Left hindlimb (tissue), 1 donor: ENCODE measurements at regions not wholly inside any gene's neighbourhood (a gene's known extent, or its start where the extent isn't known, plus 50 kb on each side); places are given as distances from the start of the nearest gene placed in this dataset.

ENCODE experiments used
- DNase-seq: peaks from one replicate; pipeline ENCODE4 v3.0.0-alpha.2; 2018

GRCh38 chr15:69826819-69827175 is 270.9 kb downstream of the TLE3 start:
- DNase-seq = no peak

GRCh38 chr15:69827751-69828150 is 270.0 kb downstream of the TLE3 start:
- no peak for DNase-seq

GRCh38 chr15:69828181-69828828 is 269.4 kb downstream of the TLE3 start:
- DNase-seq = no peak

- no peak for DNase-seq
These were observed 267.7 kb downstream of the TLE3 start for GRCh38 chr15:69829974-69830373.

GRCh38 chr15:69830430-69830829 is 267.3 kb downstream of the TLE3 start:
- DNase-seq = no peak

GRCh38 chr15:69830876-69831275 is 266.8 kb downstream of the TLE3 start:
- DNase-seq = no peak

GRCh38 chr15:69834267-69834666 is 263.4 kb downstream of the TLE3 start:
- DNase-seq = no peak

GRCh38 chr15:69834761-69835160 is 263.0 kb downstream of the TLE3 start:
- peak; percentile 48 for DNase-seq

- DNase-seq = no peak
These were observed 261.7 kb downstream of the TLE3 start for GRCh38 chr15:69836048-69836447.

- DNase-seq = no peak
These were observed 261.0 kb downstream of the TLE3 start for GRCh38 chr15:69836526-69837230.

GRCh38 chr15:69838338-69838737 is 259.4 kb downstream of the TLE3 start:
- DNase-seq = no peak

- DNase-seq = no peak
These were observed 258.7 kb downstream of the TLE3 start for GRCh38 chr15:69838994-69839393.

- no peak for DNase-seq
These were observed 256.4 kb downstream of the TLE3 start for GRCh38 chr15:69841113-69841828.

- DNase-seq = no peak
These were observed 254.9 kb downstream of the TLE3 start for GRCh38 chr15:69842851-69843250.

- DNase-seq = no peak
These were observed 254.3 kb downstream of the TLE3 start for GRCh38 chr15:69843276-69843899.

GRCh38 chr15:69843900-69844304 is 253.8 kb downstream of the TLE3 start:
- DNase-seq = no peak

- DNase-seq = no peak
These were observed 252.6 kb downstream of the TLE3 start for GRCh38 chr15:69845159-69845558.

GRCh38 chr15:69847625-69848024 is 250.1 kb downstream of the TLE3 start:
- DNase-seq = no peak

- no peak for DNase-seq
These were observed 249.6 kb downstream of the TLE3 start for GRCh38 chr15:69848096-69848495.

- DNase-seq = no peak
These were observed 249.0 kb downstream of the TLE3 start for GRCh38 chr15:69848551-69849231.

GRCh38 chr15:69849232-69849610 is 248.5 kb downstream of the TLE3 start:
- DNase-seq = no peak

- no peak for DNase-seq
These were observed 245.2 kb downstream of the TLE3 start for GRCh38 chr15:69852482-69852881.

- DNase-seq = no peak
These were observed 244.8 kb downstream of the TLE3 start for GRCh38 chr15:69852916-69853315.
